AG20443 (cell line): ENCODE measurements at regions not wholly inside any gene's neighbourhood (a gene's known extent, or its start where the extent isn't known, plus 50 kb on each side); places are given as distances from the start of the nearest gene placed in this dataset.
A peak's percentile ranks its signal among the peaks of the same experiment; 100 is the strongest.

Experiments used
- DNase-seq: peaks from one replicate; pipeline ENCODE4 v3.0.0; 2012; ENCODE audit warnings: low spot score, mixed read lengths

DNA sequence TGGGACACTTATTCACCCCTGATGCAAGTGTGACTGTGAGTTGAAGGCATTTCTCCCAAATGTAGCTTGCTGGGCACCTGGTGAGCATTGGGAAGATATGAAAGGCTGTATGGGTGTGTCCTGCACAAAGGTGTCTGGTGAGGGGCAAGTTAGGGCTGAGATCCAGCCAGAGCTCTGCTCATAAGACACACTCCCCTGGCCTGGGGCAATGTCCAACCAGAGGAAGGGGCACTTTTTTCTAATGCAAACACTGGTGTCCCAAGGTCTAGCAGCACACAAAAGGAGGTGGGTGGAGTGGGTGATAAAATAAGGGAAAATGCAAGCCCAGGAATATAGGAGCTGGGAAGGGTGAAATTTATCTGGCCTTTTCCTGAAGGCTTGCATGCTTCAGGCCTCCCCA is 57.0 kb upstream of the TRABD2B start:
- no peak for DNase-seq

DNA sequence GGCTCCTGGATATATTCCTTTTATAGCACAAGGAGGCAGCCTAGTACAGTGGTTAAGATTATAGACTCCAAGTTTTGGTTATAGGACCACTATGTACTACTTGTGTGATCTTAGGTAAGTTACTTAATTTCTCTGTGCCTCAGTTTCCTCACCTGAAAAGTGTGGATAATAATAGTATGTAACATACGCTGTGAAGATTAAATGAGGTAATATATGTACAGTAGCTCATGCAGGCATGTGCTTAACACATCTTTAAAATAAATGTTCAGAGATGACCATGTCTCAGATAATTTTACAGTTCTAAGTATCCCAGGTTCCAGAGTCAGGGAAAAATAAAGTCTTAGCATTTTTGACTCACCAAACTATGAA is 55.7 kb upstream of the TRABD2B start:
- DNase-seq, result no peak

DNA sequence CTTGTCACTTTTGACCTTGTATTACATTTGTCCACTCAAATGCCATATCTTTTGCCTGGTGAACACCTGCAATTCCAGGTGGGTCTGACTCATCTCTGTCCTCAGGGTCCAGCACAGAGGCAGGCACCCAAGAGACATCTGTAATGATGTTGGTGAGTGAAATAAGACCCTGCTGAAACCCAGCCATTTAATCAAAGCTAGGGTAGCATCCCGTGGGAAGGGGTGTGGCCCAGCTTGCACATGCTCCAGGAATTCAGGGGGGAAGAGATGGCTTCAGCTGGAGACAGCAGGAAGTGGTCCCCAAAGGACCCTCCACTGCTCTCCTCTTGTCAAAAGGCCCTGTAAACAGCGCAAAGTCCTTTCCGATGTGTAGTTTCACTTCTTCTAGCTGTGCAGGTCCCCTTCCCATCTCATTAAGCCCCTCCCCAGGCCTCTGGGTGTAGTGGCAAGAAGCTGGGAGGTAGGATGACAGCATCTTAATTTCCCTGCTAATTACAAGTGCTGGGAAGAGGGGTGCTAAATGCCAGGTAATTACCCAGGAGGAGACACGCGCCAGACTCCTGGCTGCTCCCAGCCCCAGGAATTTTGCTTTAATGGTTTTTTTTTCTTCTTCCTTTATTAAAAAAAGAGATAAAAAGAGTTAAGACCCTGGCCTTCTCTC is 54.4 kb upstream of the TRABD2B start:
- DNase-seq, result no peak

DNA sequence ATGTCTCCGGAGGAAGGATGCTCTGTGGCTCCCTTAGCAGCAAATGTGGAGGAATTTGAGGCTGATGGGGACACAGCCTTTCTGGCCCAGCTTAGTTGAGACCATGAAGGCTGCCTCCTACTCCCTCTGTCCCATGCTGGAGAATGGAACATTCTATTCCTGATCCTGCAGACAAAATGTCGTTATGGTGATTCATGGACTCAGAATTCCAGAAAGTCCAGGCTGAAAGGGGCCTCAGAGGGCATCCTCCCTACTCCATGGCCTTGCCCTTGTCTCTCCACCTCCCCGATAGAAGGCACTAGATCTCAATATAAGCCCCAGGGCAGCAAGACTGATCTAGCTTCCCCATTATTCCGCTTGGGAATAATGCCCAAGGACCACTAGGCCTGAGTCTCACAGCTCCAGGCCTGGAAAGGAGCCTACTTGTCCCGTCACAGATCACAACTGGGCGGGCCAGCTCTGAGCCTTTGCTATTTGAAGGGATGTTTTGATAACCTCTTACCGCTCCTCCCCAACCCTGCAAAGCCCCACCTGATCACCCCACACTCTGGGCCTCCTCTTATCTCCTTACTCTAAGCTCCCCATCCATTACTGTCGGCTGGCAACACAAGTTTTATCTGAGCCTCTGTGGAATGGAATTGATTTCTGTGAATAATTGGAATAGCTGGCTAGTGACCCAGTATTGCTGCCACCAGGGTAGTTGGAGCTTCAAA is 52.8 kb upstream of the TRABD2B start:
- no peak for DNase-seq

DNA sequence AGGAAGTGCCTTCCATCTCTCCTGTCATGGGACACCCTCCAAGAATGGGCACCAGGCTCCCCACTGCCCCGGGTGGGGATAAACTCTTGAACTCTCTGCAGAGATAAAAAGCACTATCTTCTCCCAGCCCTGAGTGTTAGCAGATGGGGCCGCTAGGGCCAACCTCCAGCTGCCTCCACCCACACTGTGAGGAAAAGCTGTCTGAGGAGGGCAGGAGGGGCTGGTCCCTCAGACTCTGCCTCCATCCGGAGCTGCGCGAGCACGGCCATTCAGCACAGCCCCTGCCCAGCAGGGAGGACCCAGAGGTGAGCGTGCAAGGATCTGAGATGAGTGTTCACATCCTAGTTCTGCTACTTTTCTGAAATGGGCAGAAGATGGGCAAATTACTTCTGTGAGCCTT is 51.8 kb upstream of the TRABD2B start:
- DNase-seq, result no peak

DNA sequence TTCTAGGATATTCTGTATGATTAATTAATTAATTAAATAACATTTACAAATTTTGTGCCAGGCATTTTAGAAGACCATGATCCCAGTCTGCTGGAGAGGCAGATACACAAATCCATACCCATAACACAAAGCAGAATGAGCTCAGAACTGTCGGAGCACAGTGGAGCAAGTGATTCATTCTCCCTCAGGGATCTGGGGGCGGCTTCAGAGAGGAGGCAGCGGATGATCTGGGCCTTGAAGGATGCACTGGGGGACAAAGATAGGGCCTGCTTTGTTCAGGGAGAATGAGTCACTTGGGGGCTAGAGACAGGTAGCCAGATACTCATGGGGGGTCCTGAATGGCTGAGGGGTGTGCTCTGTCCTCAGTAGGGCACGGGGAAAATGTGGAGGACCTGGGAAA is 50.9 kb upstream of the TRABD2B start:
- peak; percentile 66 for DNase-seq

DNA sequence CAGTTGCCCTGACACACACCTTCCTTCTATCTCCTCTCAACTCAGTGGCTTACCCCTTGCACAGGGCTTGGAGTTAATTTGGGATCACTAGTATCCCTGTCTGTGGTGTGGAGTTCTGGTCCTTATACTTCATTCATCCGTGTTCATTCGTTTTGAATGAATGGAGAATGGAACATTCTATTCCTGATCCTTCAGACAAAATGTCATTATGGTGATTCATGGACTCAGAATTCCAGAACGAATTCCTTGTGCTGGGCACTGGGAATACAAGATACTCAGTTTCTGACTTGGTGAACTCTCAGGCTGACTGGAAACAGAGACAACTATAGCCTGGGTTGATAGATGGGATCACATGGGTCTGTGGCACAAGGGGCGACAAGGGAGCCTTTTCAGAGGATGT is 49.9 kb upstream of the TRABD2B start:
- no peak for DNase-seq
